Lower lobe of right lung (tissue), 2 donors: ENCODE measurements at regions not wholly inside any gene's neighbourhood (a gene's known extent, or its start where the extent isn't known, plus 50 kb on each side); places are given as distances from the start of the nearest gene placed in this dataset.
A peak's percentile ranks its signal among the peaks of the same experiment; 100 is the strongest.
"Not testable (repeated sequence)": the region's sequence is repeated elsewhere in the genome, so short reads cannot be mapped to it uniquely, and the experiment has no call there.

Source experiments
- ATAC-seq, 2 donors: fragments of 200-7000 bp; cut with Tn5 transposase; one replicate each; pipeline ENCODE4 v1.9.1; 2020 to 2022; ENCODE audit warnings: mild to moderate bottlenecking in 2 of 2, moderate library complexity in 2 of 2
- DNase-seq: peaks from one replicate; pipeline ENCODE4 v3.0.0-alpha.2; 2020
- H3K27ac ChIP-seq: fragments of 200-600 bp; one replicate; pipeline ENCODE4 v1.8.0; 2022
- H3K27me3 ChIP-seq: fragments of 200-600 bp; one replicate; pipeline ENCODE4 v1.8.0; 2022; ENCODE audit warnings: low read depth
- H3K36me3 ChIP-seq: fragments of 200-600 bp; one replicate; pipeline ENCODE4 v1.8.0; 2022; ENCODE audit warnings: mild to moderate bottlenecking
- H3K4me1 ChIP-seq: fragments of 200-600 bp; one replicate; pipeline ENCODE4 v1.8.0; 2022
- H3K4me3 ChIP-seq: fragments of 200-600 bp; one replicate; pipeline ENCODE4 v1.8.0; 2022; ENCODE audit warnings: mild to moderate bottlenecking
- H3K9me3 ChIP-seq: fragments of 200-600 bp; one replicate; pipeline ENCODE4 v1.8.0; 2022
- intact Hi-C: fragments of 100-400 bp; cut with DNase I; formaldehyde crosslinking; loops from one replicate; pipeline ENCODE4 v1.11.0; 2022
- TF ChIP-seq, protein P1 (sequence below): fragments of 200-600 bp; IDR thresholded peaks from one replicate; pipeline ENCODE4 v1.8.0; 2022; ENCODE audit warnings: antibody characterized with exemption, mild to moderate bottlenecking
- donor health status: DM: no; HTN: yes; CAD: no; lungs with severe emphysema.

DNA sequence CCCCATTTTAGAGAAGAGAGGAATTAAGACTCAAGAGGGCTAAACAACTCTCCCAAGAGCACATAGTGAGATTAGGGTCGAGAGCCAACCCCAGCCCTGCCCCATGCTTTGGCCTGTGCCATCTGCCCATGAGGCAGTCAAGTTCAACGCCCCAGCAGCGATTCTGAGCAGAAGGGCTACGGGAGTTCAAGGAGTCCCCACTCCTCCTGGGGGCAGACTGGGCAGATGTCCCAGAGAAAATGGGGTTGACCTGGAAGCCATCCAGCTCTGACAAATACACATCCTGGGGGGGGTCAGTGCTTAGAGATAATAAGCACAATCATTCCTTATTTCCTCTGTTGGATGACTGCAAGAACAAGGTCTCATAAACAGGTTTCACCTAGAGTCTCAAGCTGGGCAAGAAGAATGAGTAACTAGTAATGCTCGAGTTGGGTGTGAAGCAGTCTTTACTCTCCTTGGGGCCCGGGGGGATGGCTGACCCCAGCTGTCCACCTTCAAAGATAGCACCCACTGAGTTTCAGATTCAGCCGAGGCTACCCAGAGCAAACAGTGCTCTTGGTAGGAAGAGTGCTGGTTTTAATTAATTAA is 716.4 kb downstream of the RNF144A start:
- no peak for DNase-seq
- TF ChIP-seq, protein P1, sequence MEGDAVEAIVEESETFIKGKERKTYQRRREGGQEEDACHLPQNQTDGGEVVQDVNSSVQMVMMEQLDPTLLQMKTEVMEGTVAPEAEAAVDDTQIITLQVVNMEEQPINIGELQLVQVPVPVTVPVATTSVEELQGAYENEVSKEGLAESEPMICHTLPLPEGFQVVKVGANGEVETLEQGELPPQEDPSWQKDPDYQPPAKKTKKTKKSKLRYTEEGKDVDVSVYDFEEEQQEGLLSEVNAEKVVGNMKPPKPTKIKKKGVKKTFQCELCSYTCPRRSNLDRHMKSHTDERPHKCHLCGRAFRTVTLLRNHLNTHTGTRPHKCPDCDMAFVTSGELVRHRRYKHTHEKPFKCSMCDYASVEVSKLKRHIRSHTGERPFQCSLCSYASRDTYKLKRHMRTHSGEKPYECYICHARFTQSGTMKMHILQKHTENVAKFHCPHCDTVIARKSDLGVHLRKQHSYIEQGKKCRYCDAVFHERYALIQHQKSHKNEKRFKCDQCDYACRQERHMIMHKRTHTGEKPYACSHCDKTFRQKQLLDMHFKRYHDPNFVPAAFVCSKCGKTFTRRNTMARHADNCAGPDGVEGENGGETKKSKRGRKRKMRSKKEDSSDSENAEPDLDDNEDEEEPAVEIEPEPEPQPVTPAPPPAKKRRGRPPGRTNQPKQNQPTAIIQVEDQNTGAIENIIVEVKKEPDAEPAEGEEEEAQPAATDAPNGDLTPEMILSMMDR, result no peak
- Histone ChIP-seq H3K36me3 (no peaks in the 10 kb centered on the region), H3K9me3 (no peaks in the 10 kb centered on the region), H3K27me3 (no peaks in the 10 kb centered on the region), H3K27ac (no peak overlapping the region), H3K4me1 (no peaks in the 10 kb centered on the region), H3K4me3 (no peak overlapping the region)
- no peak for ATAC-seq
- intact Hi-C loops, result no loop called here

- no peaks in the 10 kb centered on the region for H3K36me3 ChIP-seq
- no peak for ATAC-seq
Observed at GRCh38 chr2:7634409-7634808, 717.2 kb downstream of the RNF144A start.

GRCh38 chr2:7639476-7639875 is 722.3 kb downstream of the RNF144A start:
- Histone ChIP-seq H3K4me1 (no peaks in the 10 kb centered on the region), H3K27ac (no peak overlapping the region), H3K27me3 (no peaks in the 10 kb centered on the region), H3K4me3 (no peak overlapping the region), H3K36me3 (no peaks in the 10 kb centered on the region), H3K9me3 (no peaks in the 10 kb centered on the region)
- ATAC-seq (peak; percentile 78 to 83), DNase-seq (no peak)
- TF ChIP-seq, protein P1, result no peak
- intact Hi-C loops, result no loop called here

More at GRCh38 chr2:7634409-7634808, 717.2 kb downstream of the RNF144A start:
- intact Hi-C loops, result no loop called here
- Histone ChIP-seq H3K27me3 (no peaks in the 10 kb centered on the region), H3K4me3 (no peak overlapping the region), H3K4me1 (no peaks in the 10 kb centered on the region), H3K9me3 (no peaks in the 10 kb centered on the region), H3K27ac (no peak overlapping the region)
- DNase-seq, result no peak
- TF ChIP-seq, protein P1, result no peak

DNA sequence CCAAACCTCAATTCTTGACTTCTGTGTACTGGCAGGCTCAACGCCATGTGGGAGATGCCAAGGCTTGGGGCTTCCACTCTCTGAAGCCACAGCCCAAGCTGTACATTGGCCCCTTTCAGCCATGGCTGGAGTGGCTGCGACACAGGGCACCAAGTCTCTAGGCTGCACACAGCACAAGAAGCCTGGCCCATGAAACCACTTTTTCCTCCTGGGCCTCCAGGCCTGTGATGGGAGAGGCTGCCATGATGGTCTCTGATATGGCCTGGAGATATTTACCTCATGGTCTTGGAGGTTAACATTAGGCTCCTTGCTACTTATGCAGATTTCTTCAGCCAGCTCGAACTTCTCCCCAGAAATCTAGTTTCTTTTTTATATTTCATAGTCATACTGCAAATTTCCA is 724.1 kb downstream of the RNF144A start:
- H3K27ac ChIP-seq, H3K9me3 ChIP-seq, H3K4me1 ChIP-seq, H3K4me3 ChIP-seq, ATAC-seq, H3K36me3 ChIP-seq, H3K27me3 ChIP-seq, intact Hi-C loops, DNase-seq: not testable (repeated sequence)

GRCh38 chr2:7646024-7646423 is 728.8 kb downstream of the RNF144A start:
- DNase-seq, result no peak
- no peak overlapping the region for H3K4me3 ChIP-seq
- H3K36me3 ChIP-seq, result no peaks in the 10 kb centered on the region
- TF ChIP-seq, protein P1, result no peak
- no peak overlapping the region for H3K27ac ChIP-seq
- no peak for ATAC-seq
- H3K27me3 ChIP-seq, result no peaks in the 10 kb centered on the region
- H3K9me3 ChIP-seq, result no peaks in the 10 kb centered on the region
- intact Hi-C loops, result no loop called here
- no peaks in the 10 kb centered on the region for H3K4me1 ChIP-seq

DNA sequence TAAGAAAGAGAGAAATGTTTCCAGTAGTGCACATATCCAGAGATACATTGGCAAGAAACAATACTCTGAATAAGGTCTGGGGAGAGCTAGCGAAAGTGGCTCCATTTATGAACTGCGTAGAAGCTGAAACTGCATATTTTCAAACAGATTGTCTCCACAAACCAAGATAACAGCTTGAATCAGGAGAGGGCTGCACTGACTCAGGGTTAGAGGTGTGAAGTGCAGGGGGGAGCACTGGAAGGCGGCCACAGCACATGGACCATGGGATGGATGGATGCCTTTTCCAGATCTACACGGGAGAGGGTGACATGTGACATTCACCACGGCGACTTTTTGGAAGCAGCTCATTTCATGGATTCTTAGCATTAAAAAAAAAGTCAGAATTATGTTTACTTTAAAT is 729.4 kb downstream of the RNF144A start:
- no peak overlapping the region for H3K27ac ChIP-seq
- H3K36me3 ChIP-seq, result no peaks in the 10 kb centered on the region
- intact Hi-C loops, result no loop called here
- no peaks in the 10 kb centered on the region for H3K9me3 ChIP-seq
- no peak for ATAC-seq
- no peak for DNase-seq
- no peaks in the 10 kb centered on the region for H3K4me1 ChIP-seq
- H3K4me3 ChIP-seq, result no peak overlapping the region
- no peaks in the 10 kb centered on the region for H3K27me3 ChIP-seq
- TF ChIP-seq, protein P1, result no peak
